DOHH2 (cell line): ENCODE measurements at regions not wholly inside any gene's neighbourhood (a gene's known extent, or its start where the extent isn't known, plus 50 kb on each side); places are given as distances from the start of the nearest gene placed in this dataset.

ENCODE experiments used
- EZH2phosphoT487 ChIP-seq: fragments of 200-600 bp; sonication (generic); IDR thresholded peaks from 2 replicates; pipeline ENCODE4 v1.6.1; 2017; ENCODE audit warnings: borderline replicate concordance, mild to moderate bottlenecking, antibody characterized with exemption, low read length, moderate library complexity, mixed read lengths
- TF ChIP-seq, protein P1 (sequence below): fragments of 200-600 bp; sonication (generic); IDR thresholded peaks from one replicate; pipeline ENCODE4 v1.5.1; 2014; ENCODE audit warnings: antibody characterized with exemption, mild to moderate bottlenecking, low read depth, low read length; ENCODE audit not compliant: poor library complexity, severe bottlenecking

- TF ChIP-seq, protein P1, sequence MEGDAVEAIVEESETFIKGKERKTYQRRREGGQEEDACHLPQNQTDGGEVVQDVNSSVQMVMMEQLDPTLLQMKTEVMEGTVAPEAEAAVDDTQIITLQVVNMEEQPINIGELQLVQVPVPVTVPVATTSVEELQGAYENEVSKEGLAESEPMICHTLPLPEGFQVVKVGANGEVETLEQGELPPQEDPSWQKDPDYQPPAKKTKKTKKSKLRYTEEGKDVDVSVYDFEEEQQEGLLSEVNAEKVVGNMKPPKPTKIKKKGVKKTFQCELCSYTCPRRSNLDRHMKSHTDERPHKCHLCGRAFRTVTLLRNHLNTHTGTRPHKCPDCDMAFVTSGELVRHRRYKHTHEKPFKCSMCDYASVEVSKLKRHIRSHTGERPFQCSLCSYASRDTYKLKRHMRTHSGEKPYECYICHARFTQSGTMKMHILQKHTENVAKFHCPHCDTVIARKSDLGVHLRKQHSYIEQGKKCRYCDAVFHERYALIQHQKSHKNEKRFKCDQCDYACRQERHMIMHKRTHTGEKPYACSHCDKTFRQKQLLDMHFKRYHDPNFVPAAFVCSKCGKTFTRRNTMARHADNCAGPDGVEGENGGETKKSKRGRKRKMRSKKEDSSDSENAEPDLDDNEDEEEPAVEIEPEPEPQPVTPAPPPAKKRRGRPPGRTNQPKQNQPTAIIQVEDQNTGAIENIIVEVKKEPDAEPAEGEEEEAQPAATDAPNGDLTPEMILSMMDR: no peak
- TF ChIP-seq EZH2phosphoT487: no peak
Observed at GRCh38 chr4:24256547-24256946, 327.8 kb downstream of the DHX15 start.
